Chondrocyte (in vitro differentiated cells): ENCODE measurements at regions not wholly inside any gene's neighbourhood (a gene's known extent, or its start where the extent isn't known, plus 50 kb on each side); places are given as distances from the start of the nearest gene placed in this dataset.
"Not testable (repeated sequence)": the region's sequence is repeated elsewhere in the genome, so short reads cannot be mapped to it uniquely, and the experiment has no call there.

ENCODE experiments used
- DNase-seq: peaks from one replicate; pipeline ENCODE4 v3.0.0; 2021; ENCODE audit warnings: mixed read lengths, low spot score
- H3K27ac Mint-ChIP-seq: one replicate; pipeline ENCODE4 v1.8.0; 2021; ENCODE audit warnings: mild to moderate bottlenecking, moderate library complexity, mixed read lengths; ENCODE audit not compliant: unreplicated experiment
- H3K27me3 Mint-ChIP-seq: 2 replicates; pipeline ENCODE4 v1.8.0; 2021; ENCODE audit warnings: low read depth, mixed read lengths
- H3K36me3 Mint-ChIP-seq: 2 replicates; pipeline ENCODE4 v1.8.0; 2021; ENCODE audit warnings: low read depth, mixed read lengths
- H3K4me1 Mint-ChIP-seq: 2 replicates; pipeline ENCODE4 v1.8.0; 2021; ENCODE audit warnings: low read depth, mild to moderate bottlenecking, mixed read lengths
- H3K4me3 Mint-ChIP-seq: one replicate; pipeline ENCODE4 v1.8.0; 2021; ENCODE audit warnings: mild to moderate bottlenecking, moderate library complexity, mixed read lengths; ENCODE audit not compliant: unreplicated experiment
- H3K9me3 Mint-ChIP-seq: 2 replicates; pipeline ENCODE4 v1.8.0; 2021; ENCODE audit warnings: low read depth, mixed read lengths
- CTCF ChIP-seq: fragments of 200-600 bp; sonication (generic); IDR thresholded peaks from 2 replicates; pipeline ENCODE4 v1.5.0; 2021; ENCODE audit warnings: antibody characterized with exemption, mild to moderate bottlenecking, moderate library complexity

- TF ChIP-seq CTCF: no peak
- peak; percentile 67 for DNase-seq
- peaks cover 49% of the 10 kb centered on the region for H3K4me1 Mint-ChIP-seq
- no peaks in the 10 kb centered on the region for H3K36me3 Mint-ChIP-seq
- H3K9me3 Mint-ChIP-seq: no peaks in the 10 kb centered on the region
- no peak overlapping the region for H3K4me3 Mint-ChIP-seq
- peak overlapping the region; percentile 93 for H3K27ac Mint-ChIP-seq
- no peaks in the 10 kb centered on the region for H3K27me3 Mint-ChIP-seq
Measured at GRCh38 chr16:29198731-29199521, 207.6 kb downstream of the NPIPB11 start.

- peaks cover 49% of the 10 kb centered on the region for H3K4me1 Mint-ChIP-seq
- TF ChIP-seq CTCF: no peak
- H3K4me3 Mint-ChIP-seq: no peak overlapping the region
- no peak for DNase-seq
- no peak overlapping the region for H3K27ac Mint-ChIP-seq
- H3K9me3 Mint-ChIP-seq: no peaks in the 10 kb centered on the region
- no peaks in the 10 kb centered on the region for H3K36me3 Mint-ChIP-seq
- H3K27me3 Mint-ChIP-seq: no peaks in the 10 kb centered on the region
Measured at GRCh38 chr16:29198231-29198630, 208.3 kb downstream of the NPIPB11 start.

- H3K36me3 Mint-ChIP-seq, H3K27me3 Mint-ChIP-seq, H3K27ac Mint-ChIP-seq, H3K4me3 Mint-ChIP-seq, H3K9me3 Mint-ChIP-seq, DNase-seq: not testable (repeated sequence)
- H3K4me1 Mint-ChIP-seq: peaks cover 46% of the 10 kb centered on the region
Measured at GRCh38 chr16:29197494-29198100, 208.9 kb downstream of the NPIPB11 start.

- not testable (repeated sequence) for H3K27ac Mint-ChIP-seq, H3K36me3 Mint-ChIP-seq, DNase-seq, H3K27me3 Mint-ChIP-seq, H3K4me3 Mint-ChIP-seq, H3K9me3 Mint-ChIP-seq
- peaks cover 40% of the 10 kb centered on the region for H3K4me1 Mint-ChIP-seq
Measured at GRCh38 chr16:29196746-29197145, 209.8 kb downstream of the NPIPB11 start.

GRCh38 chr16:29195116-29195872, 210.4 kb downstream of the LAT start:
- H3K27me3 Mint-ChIP-seq, H3K9me3 Mint-ChIP-seq, H3K36me3 Mint-ChIP-seq, DNase-seq: not testable (repeated sequence)
- peak overlapping the region; percentile 55 for H3K4me3 Mint-ChIP-seq
- H3K27ac Mint-ChIP-seq: peak overlapping the region; percentile 84
- peaks cover 26% of the 10 kb centered on the region for H3K4me1 Mint-ChIP-seq

GRCh38 chr16:29194185-29194844, 209.5 kb downstream of the LAT start:
- DNase-seq: peak; percentile 10

GRCh38 chr16:29193634-29194033, 208.8 kb downstream of the LAT start:
- DNase-seq: peak; percentile 65
- H3K4me1 Mint-ChIP-seq: peaks cover 14% of the 10 kb centered on the region
- H3K27ac Mint-ChIP-seq, H3K27me3 Mint-ChIP-seq, H3K36me3 Mint-ChIP-seq, H3K9me3 Mint-ChIP-seq, H3K4me3 Mint-ChIP-seq: not testable (repeated sequence)

More at GRCh38 chr16:29194185-29194844, 209.5 kb downstream of the LAT start:
- not testable (repeated sequence) for H3K27me3 Mint-ChIP-seq, H3K36me3 Mint-ChIP-seq, H3K9me3 Mint-ChIP-seq, H3K4me3 Mint-ChIP-seq
- H3K4me1 Mint-ChIP-seq: peaks cover 16% of the 10 kb centered on the region
- peak overlapping the region; percentile 32 for H3K27ac Mint-ChIP-seq

- not testable (repeated sequence) for H3K27ac Mint-ChIP-seq, H3K36me3 Mint-ChIP-seq, H3K27me3 Mint-ChIP-seq, H3K4me3 Mint-ChIP-seq, H3K9me3 Mint-ChIP-seq
- peaks cover 12% of the 10 kb centered on the region for H3K4me1 Mint-ChIP-seq
- peak; percentile 52 for DNase-seq
Measured at GRCh38 chr16:29193248-29193574, 208.4 kb downstream of the LAT start.
